ENCODE measurements at regions not wholly inside any gene's neighbourhood (a gene's known extent, or its start where the extent isn't known, plus 50 kb on each side); places are given as distances from the start of the nearest gene placed in this dataset.

DNA sequence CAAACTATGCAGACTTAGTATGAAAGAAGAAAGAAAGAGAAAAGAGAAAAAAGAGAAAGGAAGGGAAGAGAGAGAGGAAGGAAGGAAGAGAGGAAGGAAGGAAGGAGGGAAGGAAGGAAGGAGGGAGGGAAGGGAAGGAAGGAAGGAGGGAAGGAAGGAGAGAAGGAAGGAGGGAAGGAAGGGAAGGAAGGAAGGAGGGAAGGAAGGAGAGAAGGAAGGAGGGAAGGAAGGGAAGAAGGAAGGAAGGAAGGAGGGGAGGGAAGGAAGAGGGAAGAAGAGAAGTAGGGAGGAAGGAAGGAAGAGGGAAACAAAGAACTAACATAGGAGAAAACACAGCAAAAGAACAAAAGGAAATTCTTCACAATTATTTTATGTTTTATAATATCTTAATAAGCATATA lies 502.1 kb downstream of the SOX6 start:
- TF ChIP-seq, protein P1, sequence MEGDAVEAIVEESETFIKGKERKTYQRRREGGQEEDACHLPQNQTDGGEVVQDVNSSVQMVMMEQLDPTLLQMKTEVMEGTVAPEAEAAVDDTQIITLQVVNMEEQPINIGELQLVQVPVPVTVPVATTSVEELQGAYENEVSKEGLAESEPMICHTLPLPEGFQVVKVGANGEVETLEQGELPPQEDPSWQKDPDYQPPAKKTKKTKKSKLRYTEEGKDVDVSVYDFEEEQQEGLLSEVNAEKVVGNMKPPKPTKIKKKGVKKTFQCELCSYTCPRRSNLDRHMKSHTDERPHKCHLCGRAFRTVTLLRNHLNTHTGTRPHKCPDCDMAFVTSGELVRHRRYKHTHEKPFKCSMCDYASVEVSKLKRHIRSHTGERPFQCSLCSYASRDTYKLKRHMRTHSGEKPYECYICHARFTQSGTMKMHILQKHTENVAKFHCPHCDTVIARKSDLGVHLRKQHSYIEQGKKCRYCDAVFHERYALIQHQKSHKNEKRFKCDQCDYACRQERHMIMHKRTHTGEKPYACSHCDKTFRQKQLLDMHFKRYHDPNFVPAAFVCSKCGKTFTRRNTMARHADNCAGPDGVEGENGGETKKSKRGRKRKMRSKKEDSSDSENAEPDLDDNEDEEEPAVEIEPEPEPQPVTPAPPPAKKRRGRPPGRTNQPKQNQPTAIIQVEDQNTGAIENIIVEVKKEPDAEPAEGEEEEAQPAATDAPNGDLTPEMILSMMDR (conservative IDR thresholded peaks at IDR 0.05), result no peak
- no peak for TF ChIP-seq ZFX (IDR thresholded peaks at IDR 0.05)
